Neuronal stem cell (in vitro differentiated cells): ENCODE measurements at regions not wholly inside any gene's neighbourhood (a gene's known extent, or its start where the extent isn't known, plus 50 kb on each side); places are given as distances from the start of the nearest gene placed in this dataset.

ENCODE experiments used
- DNase-seq: peaks from one replicate; pipeline ENCODE4 v3.0.0-alpha.2; 2013; ENCODE audit warnings: low spot score
- H2AFZ ChIP-seq: one replicate; pipeline ENCODE4 v1.6.1; 2013; ENCODE audit warnings: mild to moderate bottlenecking, low read length, inconsistent platforms
- H2AK5ac ChIP-seq: 2 replicates; pipeline ENCODE4 v1.6.1; 2013; ENCODE audit warnings: low read depth, mild to moderate bottlenecking, inconsistent platforms, low read length, moderate library complexity, mixed read lengths
- H2BK120ac ChIP-seq: 2 replicates; pipeline ENCODE4 v1.6.1; 2013; ENCODE audit warnings: low read depth, mild to moderate bottlenecking, inconsistent platforms, low read length, moderate library complexity, mixed read lengths
- H2BK12ac ChIP-seq: one replicate; pipeline ENCODE4 v1.6.1; 2013; ENCODE audit warnings: low read length, inconsistent platforms
- H2BK15ac ChIP-seq: 2 replicates; pipeline ENCODE4 v1.6.1; 2013; ENCODE audit warnings: mild to moderate bottlenecking, low read length, inconsistent platforms, mixed read lengths
- H2BK5ac ChIP-seq: one replicate; pipeline ENCODE4 v1.6.1; 2013; ENCODE audit warnings: inconsistent platforms, mild to moderate bottlenecking, low read length, moderate library complexity
- H3K14ac ChIP-seq: one replicate; pipeline ENCODE4 v1.6.1; 2013; ENCODE audit warnings: low read length, inconsistent platforms
- H3K18ac ChIP-seq: 2 replicates; pipeline ENCODE4 v1.6.1; 2013; ENCODE audit warnings: low read length, inconsistent platforms
- H3K23ac ChIP-seq: 2 replicates; pipeline ENCODE4 v1.6.1; 2013; ENCODE audit warnings: low read depth, mild to moderate bottlenecking, mixed read lengths, low read length, inconsistent platforms; ENCODE audit not compliant: poor library complexity
- H3K27ac ChIP-seq: replicated peaks from 3 replicates; pipeline ENCODE4 v1.5.1; 2013; ENCODE audit warnings: low read length, inconsistent platforms
- H3K27me3 ChIP-seq, 3 experiments: 2 replicates each; pipeline ENCODE4 v1.6.1; 2013; ENCODE audit warnings: low read length in 3 of 3, mild to moderate bottlenecking in 2 of 3, inconsistent platforms in 1 of 3, low read depth in 1 of 3, mixed read lengths in 1 of 3, moderate library complexity in 1 of 3; ENCODE audit not compliant: control insufficient read depth in 3 of 3, insufficient read depth in 3 of 3
- H3K36me3 ChIP-seq, 2 donors: replicated peaks in 1 of 2; 2 replicates each; pipeline ENCODE4 v1.6.1; 2013; ENCODE audit warnings: low read length in 2 of 2; ENCODE audit not compliant: control insufficient read depth in 2 of 2, insufficient read depth in 2 of 2
- H3K4ac ChIP-seq: 2 replicates; pipeline ENCODE4 v1.6.1; 2013; ENCODE audit warnings: inconsistent platforms, mild to moderate bottlenecking, low read length, moderate library complexity
- H3K4me1 ChIP-seq, 2 donors: 1 replicate in 1 of 2; 2 replicates in 1 of 2; pipeline ENCODE4 v1.6.1; 2013; ENCODE audit warnings: low read length in 2 of 2, low read depth in 1 of 2; ENCODE audit not compliant: control insufficient read depth in 2 of 2, insufficient read depth in 1 of 2
- H3K4me2 ChIP-seq: one replicate; pipeline ENCODE4 v1.6.1; 2013; ENCODE audit warnings: mild to moderate bottlenecking, low read length, inconsistent platforms; ENCODE audit not compliant: insufficient read depth, poor library complexity, severe bottlenecking
- H3K4me3 ChIP-seq, 2 donors: 2 replicates each; pipeline ENCODE4 v1.5.1; 2013; ENCODE audit warnings: low read length in 2 of 2, mild to moderate bottlenecking in 2 of 2, inconsistent platforms in 1 of 2, moderate library complexity in 1 of 2
- H3K79me1 ChIP-seq: one replicate; pipeline ENCODE4 v1.6.1; 2013; ENCODE audit warnings: low read depth, mild to moderate bottlenecking, inconsistent platforms, low read length, moderate library complexity
- H3K9ac ChIP-seq: one replicate; pipeline ENCODE4 v1.6.1; 2013; ENCODE audit warnings: mild to moderate bottlenecking, low read depth, low read length, inconsistent platforms; ENCODE audit not compliant: poor library complexity
- H3K9me3 ChIP-seq, 2 donors: replicated peaks in 1 of 2; 2 replicates each; pipeline versions ENCODE3 to v1.6.1; 2013; ENCODE audit warnings: low read length in 2 of 2, mild to moderate bottlenecking in 2 of 2, inconsistent platforms in 1 of 2, low read depth in 1 of 2, mixed read lengths in 1 of 2, moderate library complexity in 1 of 2; ENCODE audit not compliant: control insufficient read depth in 2 of 2, insufficient read depth in 1 of 2
- H4K8ac ChIP-seq: one replicate; pipeline ENCODE4 v1.6.1; 2013; ENCODE audit warnings: low read depth, mild to moderate bottlenecking, inconsistent platforms, low read length, moderate library complexity
- H4K91ac ChIP-seq: one replicate; pipeline ENCODE4 v1.6.1; 2013; ENCODE audit warnings: low read length, low read depth, mild to moderate bottlenecking, inconsistent platforms; ENCODE audit not compliant: poor library complexity
- WGBS, 2 donors: extraction: QIAGEN DNeasy Blood & Tissue Kit; methylation state at CpG; one replicate each; pipeline ENCODE4 v1.1.7; 2013; ENCODE audit warnings: missing lambda C conversion rate in 2 of 2, mixed read lengths in 1 of 2; ENCODE audit not compliant: insufficient read length in 2 of 2, insufficient replicate concordance in 1 of 2; ENCODE audit errors: extremely low coverage in 2 of 2; 5-methylcytosine and 5-hydroxymethylcytosine counted together

- no peak overlapping the region for H4K8ac ChIP-seq
- peak overlapping the region; percentile 24 for H2BK12ac ChIP-seq
- H3K27me3 ChIP-seq, result peaks cover 13 to 77% (median 46%) of the 10 kb centered on the region in 3 experiments
- H3K9ac ChIP-seq, result peak overlapping the region; percentile 79
- H3K23ac ChIP-seq, result peak overlapping the region; percentile 77
- H3K4me2 ChIP-seq, result peak overlapping the region; percentile 92
- H3K36me3 ChIP-seq, result peaks cover 0 to 6% of the 10 kb centered on the region in 2 donors
- H3K4me1 ChIP-seq, result peaks cover 12 to 29% of the 10 kb centered on the region in 2 donors
- peak; percentile 32 for DNase-seq
- H2BK15ac ChIP-seq, result peak overlapping the region; percentile 77
- no peak overlapping the region for H4K91ac ChIP-seq
- H2AFZ ChIP-seq, result peak overlapping the region; percentile 92
- no peaks in the 10 kb centered on the region for H3K79me1 ChIP-seq
- peak overlapping the region; percentile 98 for H3K18ac ChIP-seq
- peak overlapping the region; percentile 87 for H2BK120ac ChIP-seq
- H3K14ac ChIP-seq, result peak overlapping the region; percentile 98
- H3K4ac ChIP-seq, result no peak overlapping the region
- no peak overlapping the region for H3K27ac ChIP-seq
- peak overlapping the region; percentile 86 to 88 for H3K4me3 ChIP-seq
- H3K9me3 ChIP-seq, result no peaks in the 10 kb centered on the region
- WGBS, 2 donors, result no CpG with 5 or more reads among the region's 28 CpGs
- H2BK5ac ChIP-seq, result peak overlapping the region; percentile 46
- no peak overlapping the region for H2AK5ac ChIP-seq
These were observed 111.2 kb downstream of the KCNRG start for GRCh38 chr13:50126263-50126992.

GRCh38 chr13:50126993-50127725, 111.9 kb downstream of the KCNRG start:
- H2BK15ac ChIP-seq, result peak overlapping the region; percentile 6

GRCh38 chr13:50127726-50128291, 112.6 kb downstream of the KCNRG start:
- H3K4ac ChIP-seq, result no peak overlapping the region
- H3K4me2 ChIP-seq, result peak overlapping the region; percentile 74
- H2AK5ac ChIP-seq, result peak overlapping the region; percentile 47
- peaks cover 0 to 9% of the 10 kb centered on the region in 2 donors for H3K9me3 ChIP-seq
- peak overlapping the region; percentile 6 for H2BK15ac ChIP-seq
- peak overlapping the region; percentile 86 for H3K18ac ChIP-seq
- no peak overlapping the region for H2BK120ac ChIP-seq
- H4K91ac ChIP-seq, result no peak overlapping the region
- H3K36me3 ChIP-seq, result no peaks in the 10 kb centered on the region
- no peak overlapping the region for H3K23ac ChIP-seq
- H2BK5ac ChIP-seq, result no peak overlapping the region
- H3K4me3 ChIP-seq, result peak overlapping the region; percentile 67 to 86
- no peaks in the 10 kb centered on the region for H3K79me1 ChIP-seq
- peaks cover 19 to 30% of the 10 kb centered on the region in 2 donors for H3K4me1 ChIP-seq
- H3K27me3 ChIP-seq, result peaks cover 20 to 79% (median 60%) of the 10 kb centered on the region in 3 experiments
- H3K14ac ChIP-seq, result no peak overlapping the region
- no peak overlapping the region for H3K27ac ChIP-seq
- H4K8ac ChIP-seq, result peak overlapping the region; percentile 29
- peak overlapping the region; percentile 92 for H2AFZ ChIP-seq
- DNase-seq, result peak; percentile 60
- WGBS, 2 donors, result no CpG with 5 or more reads among the region's 39 CpGs
- no peak overlapping the region for H2BK12ac ChIP-seq
- H3K9ac ChIP-seq, result no peak overlapping the region

More at GRCh38 chr13:50126993-50127725, 111.9 kb downstream of the KCNRG start:
- H2AK5ac ChIP-seq, result no peak overlapping the region
- H2BK120ac ChIP-seq, result no peak overlapping the region
- H3K18ac ChIP-seq, result peak overlapping the region; percentile 86
- WGBS, 2 donors, result no CpG with 5 or more reads among the region's 51 CpGs
- no peak overlapping the region for H4K8ac ChIP-seq
- DNase-seq, result peak; percentile 45
- no peak overlapping the region for H2BK12ac ChIP-seq
- H3K27ac ChIP-seq, result no peak overlapping the region
- no peaks in the 10 kb centered on the region for H3K79me1 ChIP-seq
- H3K4me2 ChIP-seq, result peak overlapping the region; percentile 74
- peak overlapping the region; percentile 92 for H2AFZ ChIP-seq
- H3K36me3 ChIP-seq, result no peaks in the 10 kb centered on the region
- no peak overlapping the region for H3K23ac ChIP-seq
- peaks cover 12 to 30% of the 10 kb centered on the region in 2 donors for H3K4me1 ChIP-seq
- H3K14ac ChIP-seq, result no peak overlapping the region
- H3K27me3 ChIP-seq, result peaks cover 14 to 79% (median 54%) of the 10 kb centered on the region in 3 experiments
- H3K4me3 ChIP-seq, result peak overlapping the region; percentile 67 to 86
- H3K4ac ChIP-seq, result no peak overlapping the region
- peaks cover 0 to 3% of the 10 kb centered on the region in 2 donors for H3K9me3 ChIP-seq
- no peak overlapping the region for H4K91ac ChIP-seq
- H2BK5ac ChIP-seq, result no peak overlapping the region
- no peak overlapping the region for H3K9ac ChIP-seq
